GM12891 (cell line): ENCODE measurements at regions not wholly inside any gene's neighbourhood (a gene's known extent, or its start where the extent isn't known, plus 50 kb on each side); places are given as distances from the start of the nearest gene placed in this dataset.

Source experiments
- POLR2A ChIP-seq: IDR thresholded peaks from 2 replicates; pipeline ENCODE4 v1.6.1; 2011; ENCODE audit warnings: low read depth, low read length, control low read depth
- POLR2AphosphoS5 ChIP-seq: IDR thresholded peaks from 2 replicates; pipeline ENCODE4 v1.6.1; 2011; ENCODE audit warnings: low read depth, low read length, control low read depth
- SPI1 ChIP-seq: IDR thresholded peaks from 2 replicates; pipeline ENCODE4 v1.6.1; 2011; ENCODE audit warnings: low read depth, low read length, control low read depth
- TAF1 ChIP-seq: IDR thresholded peaks from 2 replicates; pipeline ENCODE4 v1.6.1; 2011; ENCODE audit warnings: low read depth, low read length, control low read depth

DNA sequence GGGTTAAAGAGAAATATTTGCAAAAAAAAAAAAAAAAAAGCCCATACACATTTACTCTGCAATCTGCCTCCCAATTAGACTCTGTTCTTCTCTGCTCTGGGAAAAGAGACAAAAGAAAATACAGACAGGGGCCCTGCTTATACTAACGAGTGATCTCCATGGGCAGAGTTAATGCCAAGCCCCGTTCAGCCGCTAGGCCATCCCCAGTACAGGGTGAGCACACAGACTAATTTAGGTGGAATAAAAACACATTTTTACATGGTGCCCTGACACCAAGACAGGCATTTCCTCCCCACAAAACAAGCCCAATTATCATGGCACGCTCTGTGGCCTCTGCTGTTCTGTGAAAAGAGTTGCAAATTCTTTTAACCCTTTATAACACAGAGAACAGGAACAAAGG, 356.3 kb upstream of the C16orf82 start:
- TF ChIP-seq SPI1 (no peak), POLR2AphosphoS5 (no peak), POLR2A (no peak), TAF1 (no peak)
